WTC11 (cell line): ENCODE measurements at regions not wholly inside any gene's neighbourhood (a gene's known extent, or its start where the extent isn't known, plus 50 kb on each side); places are given as distances from the start of the nearest gene placed in this dataset.

Experiments
- ATAC-seq: fragments of 200-7000 bp; cut with Tn5 transposase; 2 replicates; pipeline ENCODE4 v1.10.0; 2021; ENCODE audit warnings: mild to moderate bottlenecking, moderate library complexity
- CTCF ChIA-PET: fragments of 300-600 bp; sonication (Branson Sonifier 250); formaldehyde crosslinking; loops from one replicate; lab custom pipeline; 2021; ENCODE audit warnings: antibody characterized with exemption; lab: Charles Lee
- POLR2A ChIA-PET: fragments of 350-600 bp; sonication (Branson Sonifier 250); formaldehyde crosslinking; loops from one replicate; lab custom pipeline; 2021; ENCODE audit warnings: antibody characterized with exemption; lab: Charles Lee
- DNase-seq: peaks from one replicate; pipeline ENCODE4 v3.0.0; 2021; ENCODE audit warnings: low spot score
- H3K27ac Mint-ChIP-seq: 2 replicates; pipeline ENCODE4 v1.8.0; 2021; ENCODE audit warnings: mixed read lengths
- H3K27me3 Mint-ChIP-seq: 2 replicates; pipeline ENCODE4 v1.8.0; 2021; ENCODE audit warnings: low read depth, mild to moderate bottlenecking, moderate library complexity, mixed read lengths
- H3K36me3 Mint-ChIP-seq: 2 replicates; pipeline ENCODE4 v1.8.0; 2021; ENCODE audit warnings: mixed read lengths
- H3K4me1 Mint-ChIP-seq: 2 replicates; pipeline ENCODE4 v1.8.0; 2022; ENCODE audit warnings: mixed read lengths
- H3K4me3 Mint-ChIP-seq: 2 replicates; pipeline ENCODE4 v1.8.0; 2021; ENCODE audit warnings: mild to moderate bottlenecking, moderate library complexity, mixed read lengths
- H3K9me3 Mint-ChIP-seq: 2 replicates; pipeline ENCODE4 v1.8.0; 2021; ENCODE audit warnings: mixed read lengths
- CREM ChIP-seq: sonication (generic); formaldehyde crosslinking; IDR thresholded peaks from 2 replicates; pipeline ENCODE4 v1.8.1; 2022; ENCODE audit warnings: mild to moderate bottlenecking, missing genetic modification reagents, moderate library complexity
- FOXK1 ChIP-seq: sonication (generic); formaldehyde crosslinking; IDR thresholded peaks from 2 replicates; pipeline ENCODE4 v1.8.0; 2022; ENCODE audit warnings: mild to moderate bottlenecking, moderate library complexity, missing genetic modification reagents
- KAT7 ChIP-seq: sonication (generic); formaldehyde crosslinking; IDR thresholded peaks from 2 replicates; pipeline ENCODE4 v1.8.1; 2023; ENCODE audit warnings: missing genetic modification reagents, mild to moderate bottlenecking, borderline replicate concordance
- NFATC4 ChIP-seq: fragments of 250-450 bp; sonication (Bioruptor Pico); IDR thresholded peaks from 2 replicates; pipeline ENCODE4 v1.9.0; 2021; ENCODE audit warnings: mild to moderate bottlenecking
- NFYB ChIP-seq: sonication (generic); formaldehyde crosslinking; conservative IDR thresholded peaks from 2 replicates; pipeline ENCODE4 v1.8.0; 2022; ENCODE audit warnings: low read depth, missing genetic modification reagents
- NR1H2 ChIP-seq: sonication (generic); formaldehyde crosslinking; IDR thresholded peaks from 2 replicates; pipeline ENCODE4 v1.9.0; 2021; ENCODE audit warnings: mild to moderate bottlenecking, moderate library complexity, missing genetic modification reagents
- PRRX2 ChIP-seq: fragments of 250-450 bp; sonication (Bioruptor Pico); IDR thresholded peaks from 2 replicates; pipeline ENCODE4 v1.8.0; 2021; ENCODE audit warnings: mild to moderate bottlenecking
- SMAD3 ChIP-seq: sonication (generic); formaldehyde crosslinking; IDR thresholded peaks from 2 replicates; pipeline ENCODE4 v1.8.0; 2022; ENCODE audit warnings: missing genetic modification reagents, mild to moderate bottlenecking, borderline replicate concordance
- SMAD4 ChIP-seq: sonication (generic); formaldehyde crosslinking; IDR thresholded peaks from 2 replicates; pipeline ENCODE4 v1.8.0; 2022; ENCODE audit warnings: mild to moderate bottlenecking, missing genetic modification reagents
- TEAD1 ChIP-seq: sonication (generic); formaldehyde crosslinking; IDR thresholded peaks from 2 replicates; pipeline ENCODE4 v1.8.0; 2022; ENCODE audit warnings: mild to moderate bottlenecking, missing genetic modification reagents
- ZNF219 ChIP-seq: sonication (generic); formaldehyde crosslinking; IDR thresholded peaks from 2 replicates; pipeline ENCODE4 v1.8.0; 2023; ENCODE audit warnings: missing genetic modification reagents, mild to moderate bottlenecking, borderline replicate concordance
- ZNF416 ChIP-seq: fragments of 250-450 bp; sonication (Bioruptor Pico); IDR thresholded peaks from 2 replicates; pipeline ENCODE4 v1.9.0; 2021; ENCODE audit warnings: mild to moderate bottlenecking, inconsistent platforms
- ZNF671 ChIP-seq: fragments of 250-450 bp; sonication (Bioruptor Pico); IDR thresholded peaks from 2 replicates; pipeline ENCODE4 v1.8.0; 2021; ENCODE audit warnings: mild to moderate bottlenecking
- TF ChIP-seq, protein P1 (sequence below): sonication (generic); formaldehyde crosslinking; IDR thresholded peaks from 2 replicates; pipeline ENCODE4 v1.8.1; 2022; ENCODE audit warnings: low read depth, mild to moderate bottlenecking, moderate library complexity, missing genetic modification reagents, borderline replicate concordance
- TF ChIP-seq, protein P2 (sequence below): sonication (generic); formaldehyde crosslinking; IDR thresholded peaks from 2 replicates; pipeline ENCODE4 v1.8.1; 2023; ENCODE audit warnings: mild to moderate bottlenecking, missing genetic modification reagents, borderline replicate concordance
- TF ChIP-seq, protein P3 (sequence below): sonication (generic); formaldehyde crosslinking; IDR thresholded peaks from 2 replicates; pipeline ENCODE4 v1.8.0; 2022; ENCODE audit warnings: mild to moderate bottlenecking, missing genetic modification reagents
- TF ChIP-seq, protein P4 (sequence below): fragments of 250-450 bp; sonication (Bioruptor Pico); IDR thresholded peaks from 2 replicates; pipeline ENCODE4 v1.9.0; 2021; ENCODE audit warnings: mild to moderate bottlenecking
- TF ChIP-seq, protein P5 (sequence below): sonication (generic); formaldehyde crosslinking; IDR thresholded peaks from 2 replicates; pipeline ENCODE4 v1.8.0; 2022; ENCODE audit warnings: mild to moderate bottlenecking, missing genetic modification reagents
- TF ChIP-seq, protein P6 (sequence below): sonication (generic); formaldehyde crosslinking; IDR thresholded peaks from 2 replicates; pipeline ENCODE4 v1.8.1; 2023; ENCODE audit warnings: mild to moderate bottlenecking, missing genetic modification reagents, moderate library complexity
- TF ChIP-seq, protein P7 (sequence below): sonication (generic); formaldehyde crosslinking; IDR thresholded peaks from 2 replicates; pipeline ENCODE4 v1.8.1; 2022; ENCODE audit warnings: low read depth, missing genetic modification reagents, borderline replicate concordance

DNA sequence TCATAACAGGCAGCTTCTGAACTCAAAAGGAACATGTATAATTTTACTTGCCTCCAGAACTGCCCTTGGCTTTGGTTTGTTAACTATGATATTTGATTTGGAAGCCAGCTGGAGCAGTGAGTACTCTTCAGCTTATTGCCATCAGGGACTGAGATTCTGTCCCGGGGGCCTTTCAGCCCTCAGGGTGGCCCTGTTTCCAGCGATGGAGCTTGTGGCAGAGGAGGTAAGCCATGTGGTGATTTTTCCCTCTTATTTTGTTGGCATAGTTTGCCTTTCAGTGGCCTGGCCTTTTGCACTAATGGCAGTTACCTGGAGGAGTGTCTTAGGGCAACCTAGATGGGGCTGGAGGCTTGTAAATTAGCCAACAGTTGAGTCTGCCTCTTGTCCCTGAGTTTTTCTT lies 1955.0 kb upstream of the LRRTM1 start:
- TF ChIP-seq PRRX2 = no peak
- TF ChIP-seq, all 79 proteins: peak for 0
- DNase-seq (no peak), ATAC-seq (no peak)
- H3K9me3 Mint-ChIP-seq = peaks cover 15% of the 10 kb centered on the region
- H3K36me3 Mint-ChIP-seq = peaks cover 5% of the 10 kb centered on the region
- no peak overlapping the region for H3K27ac Mint-ChIP-seq
- H3K4me3 Mint-ChIP-seq = no peak overlapping the region
- ChIA-PET CTCF (no interaction called here), POLR2A (no interaction called here)
- H3K4me1 Mint-ChIP-seq = peaks cover 2% of the 10 kb centered on the region; the same call in 1 of the 2 replicates
- H3K27me3 Mint-ChIP-seq = no peaks in the 10 kb centered on the region

DNA sequence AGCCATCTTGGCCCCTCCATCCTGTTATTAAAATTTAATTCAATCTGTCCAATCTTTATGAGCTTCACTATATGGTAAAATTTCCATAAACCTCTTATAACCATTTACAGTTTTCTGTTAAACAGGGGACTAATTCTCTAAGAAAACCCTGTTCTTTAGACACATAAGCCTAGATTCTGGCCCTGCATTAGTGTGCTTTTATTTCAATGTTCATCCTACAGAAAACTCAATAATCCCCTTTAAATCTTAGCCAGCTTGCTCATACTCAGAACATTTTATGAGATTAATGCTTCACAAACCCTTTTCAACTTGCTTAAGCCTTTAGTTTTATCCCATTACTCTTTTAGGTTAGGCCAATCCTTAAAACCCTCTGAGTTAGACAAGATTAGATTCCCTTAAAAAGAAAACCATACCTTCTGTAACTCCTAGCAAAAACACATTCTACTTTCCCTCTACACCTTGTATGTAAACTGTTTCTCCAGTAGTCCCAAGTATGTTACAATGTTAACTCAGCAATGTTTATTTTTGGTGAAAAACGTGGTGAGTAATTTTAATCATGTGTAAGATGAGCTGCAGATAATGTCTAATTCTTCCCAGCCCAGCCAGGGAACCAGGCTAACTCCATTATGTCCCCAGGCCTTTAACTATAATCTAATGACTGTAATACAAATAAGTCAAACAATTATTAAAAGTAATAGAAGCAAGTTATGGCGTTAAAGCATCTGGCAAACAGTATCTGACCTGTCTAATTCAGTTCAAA lies 1953.4 kb upstream of the LRRTM1 start:
- TF ChIP-seq SMAD4 (CRISPR knock-in tag) (no peak), TEAD1 (no peak), ZNF671 (CRISPR knock-in tag) (no peak), ZNF416 (CRISPR knock-in tag) (no peak), NFYB (CRISPR knock-in tag) (no peak), FOXK1 (no peak), ZNF219 (CRISPR knock-in tag) (no peak), CREM (CRISPR knock-in tag) (no peak)
- TF ChIP-seq, protein P1, sequence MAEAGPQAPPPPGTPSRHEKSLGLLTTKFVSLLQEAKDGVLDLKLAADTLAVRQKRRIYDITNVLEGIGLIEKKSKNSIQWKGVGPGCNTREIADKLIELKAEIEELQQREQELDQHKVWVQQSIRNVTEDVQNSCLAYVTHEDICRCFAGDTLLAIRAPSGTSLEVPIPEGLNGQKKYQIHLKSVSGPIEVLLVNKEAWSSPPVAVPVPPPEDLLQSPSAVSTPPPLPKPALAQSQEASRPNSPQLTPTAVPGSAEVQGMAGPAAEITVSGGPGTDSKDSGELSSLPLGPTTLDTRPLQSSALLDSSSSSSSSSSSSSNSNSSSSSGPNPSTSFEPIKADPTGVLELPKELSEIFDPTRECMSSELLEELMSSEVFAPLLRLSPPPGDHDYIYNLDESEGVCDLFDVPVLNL (CRISPR knock-in tag) = no peak
- TF ChIP-seq, protein P2, sequence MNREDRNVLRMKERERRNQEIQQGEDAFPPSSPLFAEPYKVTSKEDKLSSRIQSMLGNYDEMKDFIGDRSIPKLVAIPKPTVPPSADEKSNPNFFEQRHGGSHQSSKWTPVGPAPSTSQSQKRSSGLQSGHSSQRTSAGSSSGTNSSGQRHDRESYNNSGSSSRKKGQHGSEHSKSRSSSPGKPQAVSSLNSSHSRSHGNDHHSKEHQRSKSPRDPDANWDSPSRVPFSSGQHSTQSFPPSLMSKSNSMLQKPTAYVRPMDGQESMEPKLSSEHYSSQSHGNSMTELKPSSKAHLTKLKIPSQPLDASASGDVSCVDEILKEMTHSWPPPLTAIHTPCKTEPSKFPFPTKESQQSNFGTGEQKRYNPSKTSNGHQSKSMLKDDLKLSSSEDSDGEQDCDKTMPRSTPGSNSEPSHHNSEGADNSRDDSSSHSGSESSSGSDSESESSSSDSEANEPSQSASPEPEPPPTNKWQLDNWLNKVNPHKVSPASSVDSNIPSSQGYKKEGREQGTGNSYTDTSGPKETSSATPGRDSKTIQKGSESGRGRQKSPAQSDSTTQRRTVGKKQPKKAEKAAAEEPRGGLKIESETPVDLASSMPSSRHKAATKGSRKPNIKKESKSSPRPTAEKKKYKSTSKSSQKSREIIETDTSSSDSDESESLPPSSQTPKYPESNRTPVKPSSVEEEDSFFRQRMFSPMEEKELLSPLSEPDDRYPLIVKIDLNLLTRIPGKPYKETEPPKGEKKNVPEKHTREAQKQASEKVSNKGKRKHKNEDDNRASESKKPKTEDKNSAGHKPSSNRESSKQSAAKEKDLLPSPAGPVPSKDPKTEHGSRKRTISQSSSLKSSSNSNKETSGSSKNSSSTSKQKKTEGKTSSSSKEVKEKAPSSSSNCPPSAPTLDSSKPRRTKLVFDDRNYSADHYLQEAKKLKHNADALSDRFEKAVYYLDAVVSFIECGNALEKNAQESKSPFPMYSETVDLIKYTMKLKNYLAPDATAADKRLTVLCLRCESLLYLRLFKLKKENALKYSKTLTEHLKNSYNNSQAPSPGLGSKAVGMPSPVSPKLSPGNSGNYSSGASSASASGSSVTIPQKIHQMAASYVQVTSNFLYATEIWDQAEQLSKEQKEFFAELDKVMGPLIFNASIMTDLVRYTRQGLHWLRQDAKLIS = no peak
- TF ChIP-seq, protein P3, sequence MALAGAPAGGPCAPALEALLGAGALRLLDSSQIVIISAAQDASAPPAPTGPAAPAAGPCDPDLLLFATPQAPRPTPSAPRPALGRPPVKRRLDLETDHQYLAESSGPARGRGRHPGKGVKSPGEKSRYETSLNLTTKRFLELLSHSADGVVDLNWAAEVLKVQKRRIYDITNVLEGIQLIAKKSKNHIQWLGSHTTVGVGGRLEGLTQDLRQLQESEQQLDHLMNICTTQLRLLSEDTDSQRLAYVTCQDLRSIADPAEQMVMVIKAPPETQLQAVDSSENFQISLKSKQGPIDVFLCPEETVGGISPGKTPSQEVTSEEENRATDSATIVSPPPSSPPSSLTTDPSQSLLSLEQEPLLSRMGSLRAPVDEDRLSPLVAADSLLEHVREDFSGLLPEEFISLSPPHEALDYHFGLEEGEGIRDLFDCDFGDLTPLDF (CRISPR knock-in tag) = no peak
- TF ChIP-seq, protein P4, sequence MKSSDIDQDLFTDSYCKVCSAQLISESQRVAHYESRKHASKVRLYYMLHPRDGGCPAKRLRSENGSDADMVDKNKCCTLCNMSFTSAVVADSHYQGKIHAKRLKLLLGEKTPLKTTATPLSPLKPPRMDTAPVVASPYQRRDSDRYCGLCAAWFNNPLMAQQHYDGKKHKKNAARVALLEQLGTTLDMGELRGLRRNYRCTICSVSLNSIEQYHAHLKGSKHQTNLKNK (CRISPR knock-in tag) = no peak
- TF ChIP-seq, all 79 proteins: peak for 0
- Mint-ChIP-seq H3K4me3 (no peak overlapping the region), H3K9me3 (peaks cover 29% of the 10 kb centered on the region), H3K27me3 (no peaks in the 10 kb centered on the region), H3K4me1 (peaks cover 2% of the 10 kb centered on the region; the same call in 1 of the 2 replicates), H3K27ac (no peak overlapping the region), H3K36me3 (peaks cover 17% of the 10 kb centered on the region)
- CTCF ChIA-PET = interaction anchor here (1.5 kb wide), 1 partner anchor 24 kb away, joined by 3 read pairs; no protein-coding TSS in a partner anchor
- POLR2A ChIA-PET = no interaction called here
- no peak for ATAC-seq
- DNase-seq = no peak

DNA sequence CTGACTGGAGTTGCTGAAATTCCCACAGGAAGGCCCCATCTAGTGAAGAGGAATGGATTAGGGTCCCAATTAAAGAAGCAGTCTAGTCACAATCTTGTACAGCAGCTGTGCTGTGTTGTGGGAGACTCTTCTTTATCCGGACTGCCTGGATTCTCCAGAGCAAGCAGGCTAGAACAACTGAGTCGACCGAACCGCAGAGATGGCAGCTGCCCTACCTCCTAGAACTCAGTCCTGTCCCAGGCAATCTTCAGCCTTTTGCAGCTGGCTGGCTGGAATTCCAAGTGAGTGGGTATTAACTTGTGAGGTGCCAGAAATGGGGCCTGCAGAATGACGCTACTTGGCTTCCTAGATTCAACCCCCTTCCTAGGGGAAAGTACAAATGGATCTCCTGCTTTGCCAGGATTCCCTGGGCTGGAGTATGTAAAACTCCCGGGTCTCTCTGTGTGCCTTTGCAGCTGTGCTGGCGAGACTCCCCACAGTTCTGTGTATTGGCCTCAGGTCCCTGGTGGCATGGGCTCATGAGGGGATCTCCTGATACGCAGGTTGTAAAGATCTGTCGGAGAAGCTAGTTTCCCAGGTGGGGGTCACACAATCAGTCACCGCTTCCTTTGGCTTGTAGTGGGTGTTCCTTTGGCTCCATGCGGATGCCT lies 1952.6 kb upstream of the LRRTM1 start:
- H3K27me3 Mint-ChIP-seq = no peaks in the 10 kb centered on the region
- peaks cover 2% of the 10 kb centered on the region; the same call in 1 of the 2 replicates for H3K4me1 Mint-ChIP-seq
- POLR2A ChIA-PET = no interaction called here
- H3K36me3 Mint-ChIP-seq = peaks cover 18% of the 10 kb centered on the region
- H3K9me3 Mint-ChIP-seq = peaks cover 33% of the 10 kb centered on the region
- H3K27ac Mint-ChIP-seq = no peak overlapping the region
- CTCF ChIA-PET = no interaction called here
- ATAC-seq (no peak), DNase-seq (no peak)
- no peak overlapping the region for H3K4me3 Mint-ChIP-seq
- TF ChIP-seq, protein P5, sequence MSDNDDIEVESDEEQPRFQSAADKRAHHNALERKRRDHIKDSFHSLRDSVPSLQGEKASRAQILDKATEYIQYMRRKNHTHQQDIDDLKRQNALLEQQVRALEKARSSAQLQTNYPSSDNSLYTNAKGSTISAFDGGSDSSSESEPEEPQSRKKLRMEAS (CRISPR knock-in tag) = no peak
- TF ChIP-seq NR1H2 (CRISPR knock-in tag) = no peak
- TF ChIP-seq, protein P6, sequence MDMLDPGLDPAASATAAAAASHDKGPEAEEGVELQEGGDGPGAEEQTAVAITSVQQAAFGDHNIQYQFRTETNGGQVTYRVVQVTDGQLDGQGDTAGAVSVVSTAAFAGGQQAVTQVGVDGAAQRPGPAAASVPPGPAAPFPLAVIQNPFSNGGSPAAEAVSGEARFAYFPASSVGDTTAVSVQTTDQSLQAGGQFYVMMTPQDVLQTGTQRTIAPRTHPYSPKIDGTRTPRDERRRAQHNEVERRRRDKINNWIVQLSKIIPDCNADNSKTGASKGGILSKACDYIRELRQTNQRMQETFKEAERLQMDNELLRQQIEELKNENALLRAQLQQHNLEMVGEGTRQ (CRISPR knock-in tag) = no peak
- no peak for TF ChIP-seq KAT7 (CRISPR knock-in tag)
- TF ChIP-seq, protein P7, sequence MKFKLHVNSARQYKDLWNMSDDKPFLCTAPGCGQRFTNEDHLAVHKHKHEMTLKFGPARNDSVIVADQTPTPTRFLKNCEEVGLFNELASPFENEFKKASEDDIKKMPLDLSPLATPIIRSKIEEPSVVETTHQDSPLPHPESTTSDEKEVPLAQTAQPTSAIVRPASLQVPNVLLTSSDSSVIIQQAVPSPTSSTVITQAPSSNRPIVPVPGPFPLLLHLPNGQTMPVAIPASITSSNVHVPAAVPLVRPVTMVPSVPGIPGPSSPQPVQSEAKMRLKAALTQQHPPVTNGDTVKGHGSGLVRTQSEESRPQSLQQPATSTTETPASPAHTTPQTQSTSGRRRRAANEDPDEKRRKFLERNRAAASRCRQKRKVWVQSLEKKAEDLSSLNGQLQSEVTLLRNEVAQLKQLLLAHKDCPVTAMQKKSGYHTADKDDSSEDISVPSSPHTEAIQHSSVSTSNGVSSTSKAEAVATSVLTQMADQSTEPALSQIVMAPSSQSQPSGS (CRISPR knock-in tag) = no peak
- no peak for TF ChIP-seq NFATC4 (CRISPR knock-in tag)
- TF ChIP-seq, protein P4 (CRISPR knock-in tag) = no peak
- TF ChIP-seq SMAD3 (CRISPR knock-in tag) = no peak
